Panc1 (cell line): ENCODE measurements at regions not wholly inside any gene's neighbourhood (a gene's known extent, or its start where the extent isn't known, plus 50 kb on each side); places are given as distances from the start of the nearest gene placed in this dataset.

Experiments
- ATAC-seq: fragments of 200-7000 bp; cut with Tn5 transposase; 2 replicates; pipeline ENCODE4 v1.9.1; 2020; ENCODE audit warnings: mild to moderate bottlenecking, moderate library complexity
- BruUV-seq: library from RNA; stranded (reverse); fragments of 400-500 nt; replicated peaks from 2 replicates; lab custom pipeline; 2021; lab: Mats Ljungman, UMichigan
- CTCF ChIA-PET: fragments of 300-600 bp; sonication (Branson Sonifier 250); formaldehyde crosslinking; loops from one replicate; lab custom pipeline; 2022; ENCODE audit warnings: antibody characterized with exemption; lab: Charles Lee
- POLR2A ChIA-PET: fragments of 300-600 bp; sonication (Branson Sonifier 250); formaldehyde crosslinking; loops from one replicate; lab custom pipeline; 2022; ENCODE audit warnings: antibody characterized with exemption; lab: Charles Lee
- DNase-seq: peaks from one replicate; pipeline ENCODE4 v3.0.0-alpha.2; 2010; ENCODE audit warnings: low read depth, low spot score
- H3K27ac ChIP-seq: 2 replicates; pipeline ENCODE4 v1.5.1; 2011; ENCODE audit warnings: mild to moderate bottlenecking, low read length, inconsistent platforms
- H3K27me3 ChIP-seq: fragments of 200-500 bp; sonication (Bioruptor generic); 2 replicates; pipeline ENCODE4 v1.6.0; 2014; ENCODE audit warnings: low read length, inconsistent platforms; ENCODE audit not compliant: control insufficient read depth, insufficient read depth
- H3K36me3 ChIP-seq: fragments of 200-500 bp; sonication (Bioruptor generic); 2 replicates; pipeline ENCODE4 v1.5.1; 2014; ENCODE audit warnings: inconsistent platforms, mild to moderate bottlenecking, low read length, moderate library complexity; ENCODE audit not compliant: control insufficient read depth, insufficient read depth
- H3K4me1 ChIP-seq: 2 replicates; pipeline ENCODE4 v1.5.1; 2011; ENCODE audit warnings: inconsistent platforms, mild to moderate bottlenecking, low read length, moderate library complexity; ENCODE audit not compliant: control insufficient read depth, insufficient read depth
- H3K4me3 ChIP-seq, 2 experiments: 2 replicates each; pipeline ENCODE4 v1.5.1; 2011 to 2012; ENCODE audit warnings: low read depth in 2 of 2, low read length in 2 of 2, mild to moderate bottlenecking in 2 of 2, inconsistent platforms in 1 of 2, moderate library complexity in 1 of 2
- H3K9me3 ChIP-seq: fragments of 200-500 bp; sonication (Bioruptor generic); 2 replicates; pipeline ENCODE4 v1.5.1; 2014; ENCODE audit warnings: low read depth, mild to moderate bottlenecking, inconsistent platforms, low read length, moderate library complexity; ENCODE audit not compliant: control insufficient read depth, insufficient read depth
- CTCF ChIP-seq: fragments of 450-650 bp; IDR thresholded peaks from 2 replicates; pipeline ENCODE4 v1.5.1; 2017; ENCODE audit warnings: mild to moderate bottlenecking
- POLR2AphosphoS5 ChIP-seq: IDR thresholded peaks from 2 replicates; pipeline ENCODE4 v1.6.1; 2012; ENCODE audit warnings: mild to moderate bottlenecking, low read depth, low read length, moderate library complexity
- SIN3A ChIP-seq: IDR thresholded peaks from 2 replicates; pipeline ENCODE4 v1.6.1; 2012; ENCODE audit warnings: low read depth, mild to moderate bottlenecking, low read length, moderate library complexity, borderline replicate concordance; ENCODE audit not compliant: insufficient read depth
- TCF7L2 ChIP-seq: IDR thresholded peaks from 2 replicates; pipeline ENCODE4 v1.6.1; 2011; ENCODE audit warnings: mild to moderate bottlenecking, low read depth, low read length, inconsistent platforms
- in situ Hi-C: cut with HindIII; loops from 2 replicates; pipeline ENCODE4 v1.10.0; 2016; ENCODE audit warnings: low sequenced_read_pairs, low pct_unique_long_range_greater_than_20kb
- intact Hi-C: fragments of 100-400 bp; cut with micrococcal nuclease; formaldehyde crosslinking; loops from one replicate; pipeline ENCODE4 v1.10.0; 2022; ENCODE audit not compliant: unreplicated experiment
- TF ChIP-seq, protein P1 (sequence below), 2 experiments: IDR thresholded peaks; 2 replicates each; pipeline ENCODE4 v1.6.1; 2011 to 2012; ENCODE audit warnings: low read depth in 2 of 2, control low read depth in 1 of 2, low read length in 1 of 2, mild to moderate bottlenecking in 1 of 2, moderate library complexity in 1 of 2; ENCODE audit not compliant: insufficient read depth in 1 of 2

DNA sequence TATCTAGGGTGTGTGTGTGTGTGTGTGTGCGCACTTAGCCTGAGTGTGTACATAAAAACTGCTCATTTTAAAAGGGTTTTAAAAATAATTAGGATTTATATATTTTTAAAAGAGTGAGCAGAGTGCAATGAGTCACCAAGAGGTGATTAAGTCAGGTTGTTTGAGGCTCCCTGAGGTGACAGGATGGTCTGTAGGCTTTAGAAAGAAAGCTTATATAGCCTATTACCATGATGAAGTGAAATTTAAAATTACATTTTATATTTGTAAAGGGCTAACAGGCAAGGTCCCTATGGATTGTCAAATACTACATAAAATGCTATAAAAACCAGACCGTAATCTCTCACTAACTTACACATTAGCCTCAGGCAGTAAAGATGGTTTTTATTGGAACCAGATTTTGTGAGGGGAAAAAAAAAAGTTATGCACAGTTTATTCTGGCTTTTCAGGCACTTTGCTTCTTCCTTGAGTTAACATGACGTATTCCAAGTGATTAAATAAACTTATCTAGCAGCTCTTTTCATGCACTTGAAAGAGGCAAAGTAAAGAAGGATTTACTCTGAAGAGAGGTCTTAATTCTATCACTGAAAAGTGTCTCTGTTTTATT, 711.7 kb upstream of the PTBP2 start:
- ChIA-PET CTCF (no interaction called here), POLR2A (no interaction called here)
- BruUV-seq: no TSS peak
- no peak for TF ChIP-seq SIN3A
- TF ChIP-seq, protein P1, sequence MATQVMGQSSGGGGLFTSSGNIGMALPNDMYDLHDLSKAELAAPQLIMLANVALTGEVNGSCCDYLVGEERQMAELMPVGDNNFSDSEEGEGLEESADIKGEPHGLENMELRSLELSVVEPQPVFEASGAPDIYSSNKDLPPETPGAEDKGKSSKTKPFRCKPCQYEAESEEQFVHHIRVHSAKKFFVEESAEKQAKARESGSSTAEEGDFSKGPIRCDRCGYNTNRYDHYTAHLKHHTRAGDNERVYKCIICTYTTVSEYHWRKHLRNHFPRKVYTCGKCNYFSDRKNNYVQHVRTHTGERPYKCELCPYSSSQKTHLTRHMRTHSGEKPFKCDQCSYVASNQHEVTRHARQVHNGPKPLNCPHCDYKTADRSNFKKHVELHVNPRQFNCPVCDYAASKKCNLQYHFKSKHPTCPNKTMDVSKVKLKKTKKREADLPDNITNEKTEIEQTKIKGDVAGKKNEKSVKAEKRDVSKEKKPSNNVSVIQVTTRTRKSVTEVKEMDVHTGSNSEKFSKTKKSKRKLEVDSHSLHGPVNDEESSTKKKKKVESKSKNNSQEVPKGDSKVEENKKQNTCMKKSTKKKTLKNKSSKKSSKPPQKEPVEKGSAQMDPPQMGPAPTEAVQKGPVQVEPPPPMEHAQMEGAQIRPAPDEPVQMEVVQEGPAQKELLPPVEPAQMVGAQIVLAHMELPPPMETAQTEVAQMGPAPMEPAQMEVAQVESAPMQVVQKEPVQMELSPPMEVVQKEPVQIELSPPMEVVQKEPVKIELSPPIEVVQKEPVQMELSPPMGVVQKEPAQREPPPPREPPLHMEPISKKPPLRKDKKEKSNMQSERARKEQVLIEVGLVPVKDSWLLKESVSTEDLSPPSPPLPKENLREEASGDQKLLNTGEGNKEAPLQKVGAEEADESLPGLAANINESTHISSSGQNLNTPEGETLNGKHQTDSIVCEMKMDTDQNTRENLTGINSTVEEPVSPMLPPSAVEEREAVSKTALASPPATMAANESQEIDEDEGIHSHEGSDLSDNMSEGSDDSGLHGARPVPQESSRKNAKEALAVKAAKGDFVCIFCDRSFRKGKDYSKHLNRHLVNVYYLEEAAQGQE (IDR thresholded peaks at IDR 0.05; ENCODE audit: insufficient read depth in 1 of 2, low read depth in 2 of 2, low read length in 1 of 2): no peak
- no peak for TF ChIP-seq CTCF
- no peak for TF ChIP-seq POLR2AphosphoS5
- TF ChIP-seq TCF7L2: no peak
- no peak overlapping the region for H3K27ac ChIP-seq
- H3K4me1 ChIP-seq: no peaks in the 10 kb centered on the region
- in situ Hi-C loops (no loop called here), intact Hi-C loops (no loop called here)
- DNase-seq (no peak), ATAC-seq (no peak)
- no peaks in the 10 kb centered on the region for H3K36me3 ChIP-seq
- H3K4me3 ChIP-seq: no peak overlapping the region
- H3K27me3 ChIP-seq: no peaks in the 10 kb centered on the region
- H3K9me3 ChIP-seq: no peaks in the 10 kb centered on the region

DNA sequence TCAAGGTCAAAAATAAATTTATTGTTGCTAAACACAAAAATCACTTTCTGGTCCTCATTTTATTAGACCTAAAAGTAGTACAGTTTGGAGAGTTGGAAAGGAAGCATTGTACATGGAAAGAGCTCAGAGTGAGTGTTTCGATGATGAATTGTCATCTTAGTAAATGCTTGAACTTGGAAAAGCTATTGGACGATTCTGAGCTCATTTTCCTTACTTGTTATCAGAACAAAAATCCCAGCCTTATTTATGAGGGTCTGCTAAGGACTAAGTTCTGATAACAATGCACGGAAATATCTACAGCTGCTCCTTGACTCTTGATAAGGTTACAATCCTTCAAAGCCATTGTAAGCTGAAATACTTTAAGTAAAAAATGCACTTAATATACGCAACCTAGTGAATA, 710.0 kb upstream of the PTBP2 start:
- H3K4me3 ChIP-seq: no peak overlapping the region
- H3K27me3 ChIP-seq: no peaks in the 10 kb centered on the region
- ChIA-PET POLR2A (no interaction called here), CTCF (no interaction called here)
- H3K27ac ChIP-seq: no peak overlapping the region
- TF ChIP-seq SIN3A: no peak
- no peak for TF ChIP-seq CTCF
- TF ChIP-seq, protein P1 (IDR thresholded peaks at IDR 0.05; ENCODE audit: insufficient read depth in 1 of 2, low read depth in 2 of 2, low read length in 1 of 2): no peak
- no peak for TF ChIP-seq TCF7L2
- TF ChIP-seq POLR2AphosphoS5: no peak
- H3K36me3 ChIP-seq: no peaks in the 10 kb centered on the region
- ATAC-seq: no peak
- intact Hi-C loops (no loop called here), in situ Hi-C loops (no loop called here)
- DNase-seq: no peak
- H3K9me3 ChIP-seq: no peaks in the 10 kb centered on the region
- no TSS peak for BruUV-seq
- H3K4me1 ChIP-seq: no peaks in the 10 kb centered on the region
